ENCODE measurements at regions not wholly inside any gene's neighbourhood (a gene's known extent, or its start where the extent isn't known, plus 50 kb on each side); places are given as distances from the start of the nearest gene placed in this dataset.

DNA sequence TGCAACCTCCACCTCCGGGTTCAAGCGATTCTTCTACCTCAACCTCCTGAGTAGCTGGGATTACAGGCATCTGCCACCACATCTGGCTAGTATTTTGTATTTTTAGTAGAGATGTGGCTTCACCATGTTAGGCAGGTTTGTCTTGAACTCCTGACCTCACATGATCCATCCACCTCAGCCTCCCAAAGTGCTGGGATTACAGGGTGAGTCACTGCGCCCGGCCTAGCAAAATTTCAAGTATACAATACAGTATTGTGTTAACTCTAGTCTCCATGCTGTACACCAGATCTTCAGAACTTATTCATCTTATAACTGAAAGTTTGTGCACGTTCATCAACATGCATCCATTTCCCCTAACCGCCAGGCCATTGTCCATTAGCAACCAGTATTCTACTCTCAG is 115.1 kb upstream of the MDGA2 start:
- WGBS, 4 donors = 88 to 92% (median 90%) methylated on average over 6 of the region's 6 CpGs
- Histone ChIP-seq H3K36me3 (replicated peaks in 1 of 2) (no peaks in the 10 kb centered on the region), H3K4me1 (replicated peaks in 1 of 2) (no peaks in the 10 kb centered on the region), H3K27ac (no peak overlapping the region), H3K9me3 (replicated peaks in 1 of 3) (no peaks in the 10 kb centered on the region), H3K4me3 (no peak overlapping the region), H3K27me3 (no peaks in the 10 kb centered on the region)
- no peak for DNase-seq
- no peak for TF ChIP-seq POLR2A (IDR thresholded peaks at IDR 0.05)
- no peak for TF ChIP-seq CTCF (IDR thresholded peaks at IDR 0.05)
- intact Hi-C loops (cut with DNase I) = no loop called here

- no peaks in the 10 kb centered on the region for H3K4me1 ChIP-seq (replicated peaks in 1 of 2)
- 67 to 81% (median 75%) methylated on average over 2 of the region's 2 CpGs for whole genome bisulfite sequencing, 4 donors
- no peaks in the 10 kb centered on the region for H3K27me3 ChIP-seq
- H3K27ac ChIP-seq = no peak overlapping the region
- H3K9me3 ChIP-seq (replicated peaks in 1 of 3) = no peaks in the 10 kb centered on the region
- TF ChIP-seq CTCF (IDR thresholded peaks at IDR 0.05) (no peak), POLR2A (IDR thresholded peaks at IDR 0.05) (no peak)
- no peaks in the 10 kb centered on the region for H3K36me3 ChIP-seq (replicated peaks in 1 of 2)
- intact Hi-C loops (cut with DNase I) = no loop called here
- DNase-seq = no peak
- no peak overlapping the region for H3K4me3 ChIP-seq
Measured at GRCh38 chr14:47785058-47785457, 109.7 kb upstream of the MDGA2 start.

DNA sequence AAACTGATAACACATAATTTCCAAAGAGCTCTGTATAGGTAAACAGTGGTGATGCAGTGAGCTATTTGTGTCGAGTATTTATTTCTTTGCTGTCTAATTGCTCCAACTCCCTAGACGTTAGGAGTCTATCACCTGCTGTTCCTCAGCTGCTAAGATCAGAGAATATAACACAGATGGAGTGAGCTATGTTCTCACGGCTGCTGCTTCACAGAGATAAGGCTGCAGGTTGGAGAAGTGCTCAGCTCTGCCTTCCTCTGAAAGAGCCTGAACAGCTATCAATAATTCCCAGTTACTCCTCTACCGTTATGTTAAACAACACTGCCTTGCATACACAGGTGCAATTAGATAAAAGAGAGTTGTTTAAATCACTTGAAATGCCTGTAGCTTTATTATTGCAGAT is 103.2 kb upstream of the MDGA2 start:
- Histone ChIP-seq H3K9me3 (replicated peaks in 1 of 3) (no peaks in the 10 kb centered on the region), H3K27ac (no peak overlapping the region), H3K36me3 (replicated peaks in 1 of 2) (no peaks in the 10 kb centered on the region), H3K4me1 (replicated peaks in 1 of 2) (no peaks in the 10 kb centered on the region), H3K4me3 (no peak overlapping the region), H3K27me3 (no peaks in the 10 kb centered on the region)
- WGBS, 4 donors = 28 to 37% (median 31%) methylated on average over 4 of the region's 4 CpGs
- intact Hi-C loops (cut with DNase I) = no loop called here
- TF ChIP-seq POLR2A (IDR thresholded peaks at IDR 0.05) (no peak), CTCF (IDR thresholded peaks at IDR 0.05) (no peak)
- DNase-seq = no peak

DNA sequence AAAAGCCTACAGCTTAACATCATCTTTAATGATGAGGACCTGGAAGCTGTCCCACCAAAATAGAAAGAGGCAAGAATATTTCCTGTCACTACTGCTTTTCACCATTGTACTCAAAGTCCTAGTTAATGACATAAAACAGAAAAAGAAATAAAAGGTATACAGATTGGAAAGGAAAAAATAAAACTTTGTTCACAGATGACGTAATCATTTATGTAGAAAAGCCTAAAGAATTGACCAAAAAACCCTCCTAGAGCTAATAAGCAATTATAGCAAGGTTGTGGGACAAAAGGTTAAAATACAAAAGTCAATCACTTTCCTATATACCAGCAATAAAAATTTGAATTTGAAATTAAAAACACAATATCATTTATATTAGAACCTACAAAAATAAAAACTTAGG is 97.2 kb upstream of the MDGA2 start:
- no peak for DNase-seq
- WGBS, 4 donors = 63 to 81% (median 79%) methylated on average over 1 of the region's 1 CpG
- intact Hi-C loops (cut with DNase I) = no loop called here
- Histone ChIP-seq H3K9me3 (replicated peaks in 1 of 3) (no peaks in the 10 kb centered on the region), H3K27me3 (no peaks in the 10 kb centered on the region), H3K4me3 (no peak overlapping the region), H3K27ac (no peak overlapping the region), H3K4me1 (replicated peaks in 1 of 2) (no peaks in the 10 kb centered on the region), H3K36me3 (replicated peaks in 1 of 2) (no peaks in the 10 kb centered on the region)
- TF ChIP-seq CTCF (IDR thresholded peaks at IDR 0.05) (no peak), POLR2A (IDR thresholded peaks at IDR 0.05) (no peak)

All from adrenal gland (tissue), 9 donors.